ENCODE measurements at regions not wholly inside any gene's neighbourhood (a gene's known extent, or its start where the extent isn't known, plus 50 kb on each side); places are given as distances from the start of the nearest gene placed in this dataset.
"Not testable (repeated sequence)": the region's sequence is repeated elsewhere in the genome, so short reads cannot be mapped to it uniquely, and the experiment has no call there.

DNA sequence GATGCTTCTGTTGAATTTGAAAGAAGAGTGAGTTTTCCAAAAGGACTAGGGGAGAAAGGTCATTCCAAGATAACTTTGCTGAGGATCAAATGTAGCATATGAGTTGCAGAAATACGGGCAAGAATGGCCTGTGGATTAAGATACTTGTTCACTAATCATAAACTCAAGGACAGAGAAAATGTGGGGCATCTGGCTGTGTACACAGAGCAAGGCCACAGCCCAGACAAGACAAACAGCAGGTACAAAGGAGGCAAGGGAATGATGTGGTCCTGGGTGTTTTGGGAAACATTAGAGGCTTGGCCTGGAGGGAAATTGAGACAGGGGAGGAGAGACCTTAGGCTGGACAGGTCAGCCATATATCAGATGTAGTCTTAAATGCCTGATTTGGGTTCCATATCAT lies 254.8 kb downstream of the TTC32 start:
- FAIRE-seq, result no peak

DNA sequence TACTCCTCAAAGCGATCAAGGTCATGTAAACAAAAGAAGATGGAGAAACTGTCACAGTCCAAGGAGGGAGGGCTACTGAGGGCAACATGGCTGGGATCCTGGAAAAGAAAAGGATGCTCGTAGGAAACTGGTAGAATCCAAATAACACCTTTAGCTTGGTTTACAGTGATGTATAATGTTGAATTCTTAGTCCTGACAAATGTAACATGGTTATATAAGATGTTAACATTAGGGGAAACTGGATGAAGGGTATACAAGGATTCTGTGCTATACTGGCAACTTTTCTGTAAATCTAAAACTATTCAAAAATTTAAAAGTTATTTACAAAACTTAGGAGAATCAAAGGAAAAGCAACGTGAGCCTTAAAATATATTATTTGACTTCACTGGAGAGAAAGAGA lies 257.0 kb downstream of the TTC32 start:
- no peak for FAIRE-seq

DNA sequence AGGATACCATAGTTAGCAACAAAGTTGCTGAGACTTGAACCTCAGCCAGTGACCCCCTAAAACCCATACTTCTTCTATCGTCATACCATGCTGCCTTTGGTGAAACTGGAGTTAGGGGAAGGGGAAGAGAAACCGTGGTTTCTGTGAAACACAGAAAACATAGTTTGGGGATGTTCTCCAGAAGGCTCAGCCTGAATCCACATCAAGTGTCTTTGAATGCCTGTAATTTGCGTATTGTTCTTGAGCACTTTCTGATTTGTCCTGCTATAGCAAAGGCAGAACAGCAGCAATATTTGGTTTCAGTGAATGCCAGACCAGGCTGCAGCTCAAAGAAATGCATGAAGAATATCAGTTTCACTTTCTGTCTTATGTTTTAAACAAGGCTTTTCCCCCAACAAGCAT lies 258.7 kb downstream of the TTC32 start:
- FAIRE-seq, result no peak

DNA sequence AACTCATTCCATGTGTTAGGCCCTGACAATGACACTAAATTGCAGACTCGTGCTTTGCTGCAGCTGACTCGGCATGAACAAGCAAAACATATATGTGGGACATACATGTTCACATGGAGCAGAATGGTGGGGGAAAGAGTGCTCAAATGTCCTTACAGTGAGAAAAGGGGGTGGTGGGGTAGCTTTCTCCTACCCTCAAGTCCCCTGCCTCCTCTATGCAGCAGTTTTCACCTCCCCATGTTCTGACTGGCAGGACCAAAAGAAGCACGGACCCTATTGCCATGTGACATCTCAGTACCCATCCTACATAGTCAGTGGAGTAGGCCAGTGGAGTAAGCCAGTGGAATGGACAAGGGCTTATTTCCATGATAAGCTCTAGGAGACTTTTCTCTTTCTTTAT lies 259.3 kb downstream of the TTC32 start:
- no peak for FAIRE-seq

DNA sequence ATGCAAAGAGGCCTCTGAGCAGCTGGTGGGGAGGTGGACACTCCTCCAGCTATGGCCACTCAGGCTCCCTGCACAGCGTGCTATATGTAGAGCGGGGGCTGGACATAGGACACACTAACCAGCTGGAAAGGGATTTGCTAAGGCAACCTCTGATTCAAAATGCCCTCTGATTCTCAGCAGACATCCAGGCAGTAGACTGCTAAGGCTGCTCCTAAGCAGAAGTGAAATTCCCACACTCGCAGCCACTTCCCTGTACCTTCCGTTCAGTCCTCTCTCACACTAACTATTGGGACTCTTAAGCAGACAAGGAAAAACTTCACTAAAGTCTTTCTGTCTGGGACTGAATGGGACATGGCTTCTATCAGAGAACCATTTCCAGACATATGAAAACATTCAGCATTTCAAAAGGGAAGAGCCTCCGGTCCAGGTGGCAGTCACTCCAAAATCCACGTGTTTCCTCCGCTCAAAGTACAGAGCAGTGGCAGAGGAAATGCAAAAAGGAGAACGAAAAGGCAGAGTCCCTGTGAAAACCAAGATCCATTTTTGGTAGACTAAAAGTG lies 265.8 kb downstream of the TTC32 start:
- no peak for FAIRE-seq

DNA sequence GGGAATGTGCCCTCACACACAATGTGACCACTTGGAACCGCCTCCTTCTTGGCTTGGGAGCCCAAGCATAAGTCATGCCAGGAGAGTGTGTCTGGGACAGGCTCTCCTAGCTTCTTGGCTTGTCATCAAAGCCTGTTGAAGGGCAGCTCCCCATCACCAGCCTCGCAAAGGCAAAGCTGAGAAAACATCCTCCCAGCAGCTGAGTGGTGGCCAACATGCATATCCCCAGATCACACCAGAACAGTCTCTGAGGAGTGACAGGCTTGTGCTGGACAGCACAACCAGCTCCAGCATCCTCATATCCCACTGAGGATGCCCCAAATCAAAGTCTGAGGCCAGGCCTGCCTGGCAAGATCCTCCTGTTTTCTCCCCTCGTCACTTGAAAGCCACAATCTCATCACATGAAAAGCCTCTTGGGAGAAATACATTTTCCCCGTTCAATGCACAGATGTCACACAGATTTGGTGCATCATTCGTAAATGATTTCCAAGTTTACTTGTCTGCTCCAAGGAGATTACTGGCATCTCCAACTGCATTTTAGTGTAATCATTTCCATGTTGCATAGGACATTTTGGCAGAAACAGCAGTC lies 269.3 kb downstream of the TTC32 start:
- no peak for FAIRE-seq

DNA sequence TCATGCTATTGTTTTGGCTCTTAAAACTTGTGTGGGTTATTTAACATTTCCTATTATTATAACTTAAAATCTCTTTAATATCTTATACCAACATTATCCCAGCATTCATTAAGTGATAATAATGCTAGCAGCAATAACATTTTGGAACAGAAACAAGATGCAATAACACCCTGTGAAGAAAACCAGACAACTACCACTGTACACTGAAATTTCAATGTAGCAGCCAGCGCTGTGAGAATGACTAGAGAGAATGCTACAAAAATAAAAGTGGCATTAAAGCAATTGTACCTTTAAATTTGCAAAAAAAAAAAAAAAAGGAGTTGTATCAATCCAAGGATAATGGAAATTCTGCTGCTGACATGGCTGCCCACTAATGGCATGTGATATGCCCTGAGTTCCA lies 269.9 kb downstream of the TTC32 start:
- FAIRE-seq, result no peak

DNA sequence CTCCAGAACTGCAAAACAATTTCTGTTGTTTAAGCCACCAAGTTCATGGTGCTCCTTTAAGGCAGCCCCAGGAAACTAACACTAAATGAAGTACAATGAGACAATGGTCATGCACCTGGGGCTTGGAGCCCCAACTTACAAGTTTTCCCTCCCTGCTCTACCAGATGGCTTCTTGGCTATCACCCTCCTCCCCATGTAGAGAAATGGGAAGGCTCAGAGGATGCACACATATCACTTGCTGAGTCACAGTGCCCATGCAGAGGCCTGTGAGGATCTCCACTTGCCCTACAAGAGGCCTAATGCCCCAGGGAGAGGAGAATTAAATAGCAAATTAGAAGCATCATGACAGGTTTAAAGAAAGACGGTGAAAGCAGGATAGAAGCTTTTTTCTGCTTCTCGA lies 270.9 kb downstream of the TTC32 start:
- no peak for FAIRE-seq

DNA sequence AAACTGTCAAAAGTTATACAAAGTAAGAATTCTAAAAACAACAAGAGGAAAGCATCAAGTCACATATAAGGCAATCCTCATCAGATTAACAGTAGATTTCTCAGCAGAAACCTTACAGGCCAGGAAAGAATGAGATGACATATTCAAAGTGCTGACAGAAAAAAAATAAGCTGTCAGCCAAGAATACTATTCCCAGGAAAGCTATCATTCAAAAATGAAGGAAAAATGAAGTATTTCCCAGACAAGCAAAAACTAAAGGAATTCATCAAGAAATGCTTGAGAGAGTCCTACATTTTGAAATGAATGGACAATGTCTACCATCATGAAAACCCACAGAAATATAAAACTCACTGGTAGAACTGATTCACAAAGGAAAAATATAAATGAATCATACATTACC lies 268.9 kb upstream of the OSR1 start:
- FAIRE-seq, result no peak

DNA sequence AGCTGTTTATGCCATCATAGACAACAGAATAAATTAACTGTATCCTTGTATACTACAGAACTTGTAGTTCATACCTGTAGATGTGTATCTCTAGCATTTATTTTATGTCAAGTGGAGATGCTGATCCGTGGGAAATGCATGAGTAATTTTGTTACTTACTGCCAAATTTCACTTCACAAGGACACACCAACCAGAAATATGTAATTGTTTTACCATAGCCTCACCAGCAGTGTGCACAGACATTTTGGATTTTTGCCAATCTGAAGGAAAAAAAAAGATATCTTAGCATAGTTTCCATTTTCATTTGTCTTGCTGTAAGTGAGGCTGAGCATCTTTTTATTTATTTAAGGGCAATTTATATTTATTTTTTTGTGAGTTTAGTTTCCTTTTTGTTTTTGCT lies 265.1 kb upstream of the OSR1 start:
- FAIRE-seq, result no peak

DNA sequence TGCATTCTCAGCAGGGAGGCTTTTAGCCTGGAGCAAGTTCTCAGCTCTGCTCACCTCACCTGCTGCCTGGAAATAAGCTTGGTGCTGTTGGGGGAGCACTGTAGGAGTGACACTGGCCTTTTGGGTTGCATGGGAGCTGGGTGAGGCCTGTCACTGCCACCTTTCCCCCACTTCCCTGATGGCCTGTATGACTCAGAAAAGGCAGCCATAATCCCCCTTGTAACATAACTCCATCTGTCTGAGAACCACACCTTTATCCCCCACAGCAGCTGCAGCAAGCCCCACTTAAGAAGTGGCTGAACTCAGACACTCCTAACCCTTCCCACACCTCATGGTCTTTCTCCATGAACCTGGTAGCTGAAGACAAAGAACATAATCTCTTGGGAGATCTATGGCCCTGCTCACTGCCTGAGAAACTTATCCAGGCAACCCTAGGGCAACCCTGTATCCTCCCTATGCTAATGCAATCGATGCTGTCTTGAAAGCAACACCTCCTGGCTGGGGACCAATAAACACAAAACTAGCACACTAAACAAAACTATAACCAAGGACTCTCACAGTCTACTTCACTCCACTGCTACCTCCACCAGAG lies 258.9 kb upstream of the OSR1 start:
- FAIRE-seq, result no peak

DNA sequence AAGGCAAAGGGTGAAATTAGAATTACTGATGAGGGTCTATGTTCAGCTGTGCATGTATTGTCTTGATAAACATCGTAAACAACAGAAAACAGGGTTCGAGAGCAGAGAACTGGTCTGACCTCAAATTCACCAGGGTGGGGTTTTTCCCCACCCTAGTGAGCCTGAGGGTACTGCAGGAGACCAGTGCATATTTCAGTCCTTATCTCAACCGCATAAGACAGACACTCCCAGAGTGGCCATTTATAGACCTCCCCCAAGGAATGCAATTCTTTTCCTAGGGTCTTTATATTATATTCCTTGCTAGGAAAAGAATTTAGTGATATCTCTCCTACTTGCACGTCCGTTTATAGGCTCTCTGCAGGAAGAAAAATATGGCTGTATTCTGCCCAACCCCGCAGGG lies 257.0 kb upstream of the OSR1 start:
- not testable (repeated sequence) for FAIRE-seq

DNA sequence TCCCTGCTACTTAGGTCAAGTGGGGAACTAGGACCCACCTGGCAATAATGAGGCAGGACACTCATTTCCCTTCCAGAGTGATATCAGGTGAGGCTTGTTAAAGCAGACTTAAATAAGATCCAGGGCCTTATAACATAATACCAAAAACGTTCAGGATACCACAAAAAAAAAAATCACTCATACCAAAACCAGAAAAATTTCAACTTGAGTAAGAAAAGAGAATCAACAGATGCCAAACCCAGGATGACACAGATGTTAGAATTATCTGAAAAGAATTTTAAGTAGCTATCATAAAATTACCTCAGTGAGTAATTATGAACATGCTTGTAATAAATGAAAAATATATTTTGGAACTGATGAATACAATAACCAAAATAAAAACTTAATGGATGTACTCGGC lies 255.6 kb upstream of the OSR1 start:
- FAIRE-seq, result no peak

DNA sequence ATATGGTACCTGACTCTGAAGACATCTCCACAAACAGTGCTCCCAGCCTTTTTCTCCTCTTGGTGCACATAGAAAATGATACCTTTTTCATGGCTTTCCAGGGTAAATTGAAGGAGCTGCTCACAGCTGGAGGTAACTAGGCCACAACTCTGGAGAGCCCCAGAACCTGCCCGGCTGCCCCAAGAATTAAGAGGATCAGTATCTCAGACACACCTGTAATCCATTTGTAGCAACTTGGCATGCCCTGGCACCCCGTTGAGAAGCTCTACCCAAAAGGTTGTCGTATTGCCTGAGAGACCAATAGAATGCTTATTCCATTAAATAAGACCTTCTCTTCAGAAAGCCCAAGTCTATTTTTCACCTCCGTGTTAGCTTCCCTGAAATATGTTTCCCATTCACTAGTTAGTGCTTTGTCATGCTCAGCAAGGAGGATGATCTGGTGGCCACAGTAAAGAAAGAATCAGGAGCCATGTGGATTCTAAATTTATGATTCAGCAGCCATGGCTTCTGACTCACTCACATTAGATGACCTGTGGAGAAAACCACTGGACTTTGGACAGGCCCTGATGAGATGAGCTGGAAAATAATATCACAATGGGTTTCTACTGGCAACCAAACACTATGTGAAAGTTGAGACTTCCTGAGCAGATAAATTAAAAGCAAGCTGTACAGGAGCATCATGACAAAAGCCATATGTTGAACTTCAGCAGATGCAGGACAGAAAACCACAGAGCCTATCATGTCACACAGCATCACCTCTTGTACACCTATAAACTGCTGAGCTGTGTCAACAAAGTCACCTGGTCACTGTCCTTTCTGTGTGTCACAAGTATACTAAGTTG lies 253.3 kb upstream of the OSR1 start:
- no peak for FAIRE-seq

DNA sequence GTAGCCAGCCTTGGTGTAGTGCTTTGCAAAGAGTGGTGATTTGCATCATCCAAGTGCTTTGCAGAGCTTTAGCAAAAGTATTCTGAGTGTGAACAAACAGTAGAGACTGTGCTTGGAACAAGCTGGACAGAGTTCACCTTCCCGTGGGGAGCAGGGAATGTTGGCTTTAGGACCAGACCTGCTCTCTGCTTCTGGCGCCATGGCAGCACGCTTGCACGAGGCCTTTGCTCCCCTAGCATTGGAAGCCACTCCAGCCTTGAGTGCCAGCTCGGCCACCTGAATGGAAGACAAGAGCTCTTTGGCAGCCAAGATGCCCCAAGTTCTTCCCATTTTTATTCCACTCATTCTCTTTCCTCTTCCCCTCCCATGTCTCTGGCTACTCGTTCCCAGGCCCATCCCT lies 250.8 kb upstream of the OSR1 start:
- FAIRE-seq, result no peak

DNA sequence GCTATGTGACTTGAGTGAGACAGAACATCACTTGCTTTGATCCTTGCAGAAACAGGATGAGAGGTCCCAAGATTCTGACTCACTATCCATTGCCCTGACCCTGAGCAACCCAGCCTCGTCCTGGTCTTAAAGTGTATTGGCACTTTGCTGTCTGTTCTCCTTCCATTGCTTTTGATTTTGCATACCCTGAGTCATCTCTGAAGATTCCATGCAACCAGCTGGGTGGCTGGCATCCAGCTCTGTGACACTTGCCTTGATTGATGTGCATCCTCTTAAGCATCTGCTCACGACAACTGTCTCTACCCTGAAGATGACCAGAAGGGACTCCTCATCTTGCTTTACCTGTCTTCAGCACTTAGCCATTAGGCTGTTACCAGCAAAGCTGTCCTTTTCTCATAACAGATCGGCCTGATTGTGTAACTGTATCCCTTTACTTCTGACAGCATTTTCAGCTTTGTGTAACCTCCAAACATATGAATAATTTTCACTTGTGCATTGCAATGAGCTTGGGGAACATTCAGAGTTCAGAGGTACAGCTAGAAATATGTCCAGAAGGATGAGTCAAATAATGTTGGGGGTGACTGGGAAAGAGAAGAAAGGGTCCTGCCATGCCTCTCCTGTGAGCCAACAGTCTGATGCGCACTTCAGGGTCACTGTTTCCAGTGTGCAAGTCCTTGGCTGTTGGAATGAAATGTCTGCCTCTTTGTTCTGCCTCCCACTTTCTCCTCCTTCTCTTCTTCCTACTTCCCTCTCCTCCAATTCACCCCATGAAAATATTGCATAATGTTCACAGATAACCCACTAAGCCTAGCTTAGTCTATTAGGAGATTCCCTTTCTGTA lies 249.7 kb upstream of the OSR1 start:
- no peak for FAIRE-seq

DNA sequence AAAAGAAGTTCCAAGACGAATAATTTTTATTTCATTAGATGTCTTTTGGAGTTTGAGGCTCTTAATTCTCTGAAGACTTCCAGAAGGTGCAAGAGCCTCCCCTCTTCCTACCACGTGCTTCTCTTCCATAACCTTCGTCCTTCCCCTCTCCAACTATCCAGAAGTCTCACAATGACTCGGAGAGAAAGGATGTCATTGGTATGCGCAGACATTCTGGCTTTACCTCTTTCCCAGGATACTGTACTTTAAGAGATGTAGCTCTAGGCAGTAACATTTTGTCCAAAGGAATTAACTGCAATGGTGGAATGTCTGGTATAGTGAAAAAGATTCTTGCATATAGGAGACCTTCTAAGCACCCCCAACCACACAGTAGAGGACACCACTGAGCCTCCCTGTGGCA lies 249.0 kb upstream of the OSR1 start:
- FAIRE-seq, result no peak

DNA sequence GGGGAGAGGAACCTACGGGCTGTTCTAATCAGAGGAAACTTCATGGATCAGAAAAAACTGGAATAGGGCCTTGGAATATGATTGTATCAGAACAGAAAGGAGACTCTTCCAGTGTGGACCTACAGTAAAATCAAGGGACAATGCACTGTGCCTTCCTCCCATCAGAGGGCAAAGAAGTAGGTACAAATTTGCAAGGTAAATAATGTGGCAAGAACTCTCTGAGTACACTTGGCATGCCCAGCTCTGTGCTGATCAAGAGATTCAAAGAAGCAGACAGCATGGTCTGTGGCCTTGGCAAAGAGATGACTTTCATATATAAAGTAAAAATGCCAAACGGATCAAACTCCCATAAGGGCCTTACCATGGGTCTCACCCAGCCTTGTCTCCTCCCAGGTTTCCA lies 242.6 kb upstream of the OSR1 start:
- no peak for FAIRE-seq

DNA sequence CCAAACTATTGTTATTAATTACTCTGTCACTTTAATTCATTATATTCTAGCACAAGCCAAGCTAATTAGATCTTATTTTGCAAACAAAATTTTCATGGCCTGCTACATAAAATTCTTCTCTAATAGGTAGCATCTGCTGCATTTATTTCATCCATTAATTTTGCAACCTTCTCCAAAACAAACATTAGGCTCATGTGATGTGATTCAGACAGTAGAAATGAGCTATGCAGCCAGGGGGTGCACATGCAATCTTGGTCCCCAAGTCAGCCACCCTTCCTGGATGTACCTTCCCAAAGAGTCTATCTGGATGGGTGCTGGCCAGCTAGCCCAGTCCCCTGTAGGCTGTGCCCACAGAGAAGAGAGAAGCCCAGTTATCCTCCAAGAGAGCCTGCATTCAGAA lies 242.1 kb upstream of the OSR1 start:
- no peak for FAIRE-seq

DNA sequence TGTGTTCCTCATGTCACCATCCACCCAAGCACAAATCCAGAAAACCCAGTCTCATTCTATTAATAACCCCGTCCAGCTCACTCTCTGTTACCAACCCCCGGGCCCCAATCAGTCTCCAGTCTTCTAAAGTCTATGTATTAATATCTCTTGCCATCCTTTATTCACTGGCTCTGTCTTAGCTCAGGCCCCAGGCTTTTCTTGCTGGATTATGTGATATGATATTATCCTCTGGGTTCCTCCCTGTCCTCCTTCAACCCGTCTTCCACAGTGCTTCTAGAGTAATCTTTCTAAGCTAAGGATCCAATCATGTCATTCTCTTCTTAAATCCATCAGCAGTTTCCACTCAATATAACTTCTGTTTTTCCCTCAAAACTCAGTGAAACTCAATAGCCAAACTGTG lies 240.5 kb upstream of the OSR1 start:
- FAIRE-seq, result no peak

DNA sequence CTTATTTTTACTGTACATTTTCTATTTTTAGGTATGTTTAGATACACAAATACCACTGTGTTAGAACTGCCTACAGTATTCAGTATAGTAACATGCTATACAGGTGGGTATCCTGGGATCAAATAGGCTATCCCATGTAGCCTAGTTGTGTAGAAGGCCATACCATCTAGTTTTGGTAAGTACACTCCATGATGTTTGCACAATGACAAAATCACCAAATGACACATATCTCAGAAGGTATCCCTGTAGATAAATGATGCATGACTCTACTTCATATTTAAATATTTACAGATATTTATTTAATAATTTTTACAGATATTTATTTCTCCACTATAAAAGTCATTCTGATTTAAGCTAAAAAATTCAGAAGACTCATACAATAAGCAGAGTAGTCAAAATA lies 233.8 kb upstream of the OSR1 start:
- FAIRE-seq, result no peak

DNA sequence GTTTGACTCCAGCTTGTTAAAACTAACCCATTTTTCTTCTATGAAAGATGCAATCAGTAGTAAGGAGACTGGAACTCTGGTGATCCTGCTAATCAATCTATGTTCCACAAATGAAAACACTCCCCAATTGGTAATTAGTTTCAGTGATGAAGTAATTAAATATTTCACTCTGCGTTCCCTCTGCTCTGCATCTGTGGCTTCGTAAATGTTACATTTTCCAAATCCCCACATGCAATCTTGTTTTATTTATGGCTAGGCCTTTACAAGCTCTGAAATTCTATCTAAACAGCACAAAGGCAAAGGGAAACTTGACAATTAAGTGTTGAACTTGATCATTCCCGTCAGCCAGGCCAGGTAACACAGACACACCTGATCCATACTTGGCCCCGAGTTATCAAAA lies 231.4 kb upstream of the OSR1 start:
- FAIRE-seq, result no peak

DNA sequence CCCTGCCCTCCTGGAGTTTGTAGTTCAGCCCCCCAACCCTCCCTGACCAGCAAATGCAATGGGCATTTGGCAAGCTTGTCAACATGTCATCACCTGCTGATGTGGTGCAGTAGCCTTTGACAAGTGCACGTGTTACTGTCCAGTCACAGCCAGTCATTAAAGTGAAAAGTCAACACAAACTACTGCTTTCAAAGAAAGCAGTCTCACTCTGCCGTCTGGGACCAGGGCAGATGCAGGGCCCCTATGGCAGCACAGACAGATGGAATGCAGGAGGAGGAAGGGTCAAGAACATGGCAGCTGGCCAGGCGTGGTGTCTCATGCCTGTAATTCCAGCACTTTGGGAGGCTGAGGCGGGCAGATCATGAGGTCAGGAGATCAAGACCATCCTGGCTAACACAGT lies 222.4 kb upstream of the OSR1 start:
- FAIRE-seq, result no peak

All from endometrium (tissue), 2 donors.